Loucy (cell line): ENCODE measurements at regions not wholly inside any gene's neighbourhood (a gene's known extent, or its start where the extent isn't known, plus 50 kb on each side); places are given as distances from the start of the nearest gene placed in this dataset.

Source experiments
- H2AFZ ChIP-seq: fragments of 200-600 bp; sonication (generic); 2 replicates; pipeline ENCODE4 v1.6.0; 2016; ENCODE audit warnings: antibody characterized with exemption, mild to moderate bottlenecking, low read length, moderate library complexity
- H3F3A ChIP-seq: fragments of 200-600 bp; 2 replicates; pipeline ENCODE4 v1.6.0; 2016; ENCODE audit warnings: antibody characterized with exemption, low read depth, mild to moderate bottlenecking
- H3K27me3 ChIP-seq: fragments of 200-600 bp; sonication (generic); 2 replicates; pipeline ENCODE4 v1.6.1; 2014; ENCODE audit warnings: low read length, mild to moderate bottlenecking; ENCODE audit not compliant: insufficient read depth, poor library complexity, severe bottlenecking
- H3K36me3 ChIP-seq: fragments of 200-600 bp; sonication (generic); 2 replicates; pipeline ENCODE4 v1.6.1; 2016; ENCODE audit warnings: low read length; ENCODE audit not compliant: insufficient read depth
- H3K4me1 ChIP-seq: fragments of 200-600 bp; sonication (generic); 2 replicates; pipeline ENCODE4 v1.5.1; 2014; ENCODE audit warnings: low read length, mild to moderate bottlenecking; ENCODE audit not compliant: insufficient read depth, poor library complexity, severe bottlenecking
- H3K4me2 ChIP-seq: fragments of 200-600 bp; sonication (generic); 2 replicates; pipeline ENCODE4 v1.6.0; 2014; ENCODE audit warnings: antibody characterized with exemption, low read length, low read depth, mild to moderate bottlenecking; ENCODE audit not compliant: poor library complexity, severe bottlenecking
- H3K4me3 ChIP-seq: fragments of 200-600 bp; sonication (generic); 2 replicates; pipeline ENCODE4 v1.5.1; 2014; ENCODE audit warnings: low read length, mild to moderate bottlenecking, mixed read lengths; ENCODE audit not compliant: poor library complexity, severe bottlenecking
- H3K79me2 ChIP-seq: fragments of 200-600 bp; sonication (generic); 2 replicates; pipeline ENCODE4 v1.6.1; 2014; ENCODE audit warnings: low read length; ENCODE audit not compliant: insufficient read depth
- H3K9ac ChIP-seq: fragments of 200-600 bp; sonication (generic); 2 replicates; pipeline ENCODE4 v1.6.0; 2014; ENCODE audit warnings: mild to moderate bottlenecking, low read depth, low read length, moderate library complexity; ENCODE audit not compliant: poor library complexity, severe bottlenecking
- H3K9me2 ChIP-seq: fragments of 200-600 bp; sonication (generic); replicated peaks from 2 replicates; pipeline ENCODE4 v1.6.1; 2016; ENCODE audit warnings: low read depth, low read length, mixed read lengths
- H3K9me3 ChIP-seq: fragments of 200-600 bp; sonication (generic); 2 replicates; pipeline ENCODE4 v1.6.1; 2014; ENCODE audit warnings: mild to moderate bottlenecking, antibody characterized with exemption, low read length, low read depth; ENCODE audit not compliant: insufficient read depth
- H4K20me1 ChIP-seq: fragments of 200-600 bp; sonication (generic); 2 replicates; pipeline ENCODE4 v1.6.0; 2014; ENCODE audit warnings: antibody characterized with exemption, low read length, mild to moderate bottlenecking; ENCODE audit not compliant: insufficient read depth, poor library complexity, severe bottlenecking
- EZH2phosphoT487 ChIP-seq: fragments of 200-600 bp; IDR thresholded peaks from 2 replicates; pipeline ENCODE4 v1.6.1; 2018; ENCODE audit warnings: antibody characterized with exemption, mild to moderate bottlenecking, moderate library complexity, borderline replicate concordance
- TF ChIP-seq, protein P1 (sequence below): fragments of 200-600 bp; sonication (generic); conservative IDR thresholded peaks from 2 replicates; pipeline ENCODE4 v1.5.1; 2014; ENCODE audit warnings: mild to moderate bottlenecking, antibody characterized with exemption, low read length

GRCh38 chr2:238644095-238645081 lies 203.5 kb upstream of the TWIST2 start:
- no peaks in the 10 kb centered on the region for H3K4me1 ChIP-seq
- TF ChIP-seq, protein P1, sequence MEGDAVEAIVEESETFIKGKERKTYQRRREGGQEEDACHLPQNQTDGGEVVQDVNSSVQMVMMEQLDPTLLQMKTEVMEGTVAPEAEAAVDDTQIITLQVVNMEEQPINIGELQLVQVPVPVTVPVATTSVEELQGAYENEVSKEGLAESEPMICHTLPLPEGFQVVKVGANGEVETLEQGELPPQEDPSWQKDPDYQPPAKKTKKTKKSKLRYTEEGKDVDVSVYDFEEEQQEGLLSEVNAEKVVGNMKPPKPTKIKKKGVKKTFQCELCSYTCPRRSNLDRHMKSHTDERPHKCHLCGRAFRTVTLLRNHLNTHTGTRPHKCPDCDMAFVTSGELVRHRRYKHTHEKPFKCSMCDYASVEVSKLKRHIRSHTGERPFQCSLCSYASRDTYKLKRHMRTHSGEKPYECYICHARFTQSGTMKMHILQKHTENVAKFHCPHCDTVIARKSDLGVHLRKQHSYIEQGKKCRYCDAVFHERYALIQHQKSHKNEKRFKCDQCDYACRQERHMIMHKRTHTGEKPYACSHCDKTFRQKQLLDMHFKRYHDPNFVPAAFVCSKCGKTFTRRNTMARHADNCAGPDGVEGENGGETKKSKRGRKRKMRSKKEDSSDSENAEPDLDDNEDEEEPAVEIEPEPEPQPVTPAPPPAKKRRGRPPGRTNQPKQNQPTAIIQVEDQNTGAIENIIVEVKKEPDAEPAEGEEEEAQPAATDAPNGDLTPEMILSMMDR = no peak
- TF ChIP-seq EZH2phosphoT487 = no peak
- no peaks in the 10 kb centered on the region for H4K20me1 ChIP-seq
- H3K36me3 ChIP-seq = no peaks in the 10 kb centered on the region
- no peak overlapping the region for H3K4me2 ChIP-seq
- no peak overlapping the region for H3K4me3 ChIP-seq
- no peaks in the 10 kb centered on the region for H3K27me3 ChIP-seq
- no peaks in the 10 kb centered on the region for H3K79me2 ChIP-seq
- H3K9ac ChIP-seq = no peak overlapping the region
- H3F3A ChIP-seq = no peaks in the 10 kb centered on the region
- no peaks in the 10 kb centered on the region for H3K9me2 ChIP-seq
- H2AFZ ChIP-seq = no peak overlapping the region
- H3K9me3 ChIP-seq = no peaks in the 10 kb centered on the region

DNA sequence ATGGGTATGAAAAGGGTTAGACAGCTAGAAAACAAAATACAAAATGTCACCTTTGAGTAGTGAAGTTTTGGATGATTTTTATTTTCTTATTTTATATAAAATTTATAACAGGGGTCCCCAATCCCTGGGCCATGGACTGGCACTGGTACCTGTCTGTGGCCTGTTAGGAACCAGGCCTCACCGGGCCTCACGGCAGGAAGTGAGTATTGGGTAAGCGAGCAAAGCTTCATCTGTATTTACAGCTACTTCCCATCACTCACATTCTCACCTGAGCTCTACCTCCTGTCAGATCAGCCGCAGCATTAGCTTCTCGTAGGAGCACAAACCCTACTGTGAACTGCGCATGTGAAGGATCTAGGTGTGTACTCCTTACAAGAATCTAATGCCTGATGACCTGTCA lies 202.8 kb upstream of the TWIST2 start:
- Histone ChIP-seq H3F3A (no peaks in the 10 kb centered on the region), H3K4me1 (no peaks in the 10 kb centered on the region), H3K36me3 (no peaks in the 10 kb centered on the region), H3K4me2 (no peak overlapping the region), H3K9me2 (no peaks in the 10 kb centered on the region), H4K20me1 (no peaks in the 10 kb centered on the region), H3K27me3 (no peaks in the 10 kb centered on the region), H3K4me3 (no peak overlapping the region), H2AFZ (no peak overlapping the region), H3K9ac (no peak overlapping the region), H3K9me3 (no peaks in the 10 kb centered on the region), H3K79me2 (no peaks in the 10 kb centered on the region)
- TF ChIP-seq EZH2phosphoT487 = no peak
- TF ChIP-seq, protein P1 = no peak

DNA sequence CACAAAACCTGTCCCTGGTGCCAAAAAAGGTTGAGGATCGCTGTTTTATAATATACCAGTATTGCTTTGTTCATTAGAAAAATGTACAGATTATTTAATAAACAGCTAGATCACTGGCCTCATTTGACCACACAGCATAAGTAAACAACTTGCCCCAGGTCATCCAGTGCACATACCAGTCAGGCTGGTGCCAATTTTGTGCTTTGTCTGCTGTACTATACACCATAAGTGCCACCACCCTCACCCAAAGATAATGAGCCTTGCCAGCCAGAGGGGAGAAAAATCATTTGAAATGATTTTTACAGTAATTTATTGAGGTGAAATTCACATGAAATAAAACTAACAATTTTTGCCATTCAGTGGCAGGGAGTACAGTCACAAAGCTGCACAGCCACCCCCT lies 202.2 kb upstream of the TWIST2 start:
- H3K36me3 ChIP-seq = no peaks in the 10 kb centered on the region
- H3K9me3 ChIP-seq = no peaks in the 10 kb centered on the region; the same call in 1 of the 2 replicates
- TF ChIP-seq, protein P1 = no peak
- no peak for TF ChIP-seq EZH2phosphoT487
- no peak overlapping the region for H3K4me2 ChIP-seq
- H2AFZ ChIP-seq = no peak overlapping the region
- no peaks in the 10 kb centered on the region for H4K20me1 ChIP-seq
- H3K4me1 ChIP-seq = no peaks in the 10 kb centered on the region
- no peaks in the 10 kb centered on the region for H3K79me2 ChIP-seq
- no peak overlapping the region for H3K4me3 ChIP-seq
- H3K9ac ChIP-seq = no peak overlapping the region
- H3K9me2 ChIP-seq = no peaks in the 10 kb centered on the region
- no peaks in the 10 kb centered on the region for H3K27me3 ChIP-seq
- H3F3A ChIP-seq = no peaks in the 10 kb centered on the region
